Prostate gland (tissue), 2 donors: ENCODE measurements at regions not wholly inside any gene's neighbourhood (a gene's known extent, or its start where the extent isn't known, plus 50 kb on each side); places are given as distances from the start of the nearest gene placed in this dataset.

ENCODE experiments used
- DNase-seq: peaks from one replicate; pipeline ENCODE4 v3.0.0-alpha.2; 2019; ENCODE audit warnings: low spot score
- H3K27ac ChIP-seq, 2 donors: fragments of 200-600 bp; sonication (generic); 2 replicates each; pipeline ENCODE4 v1.5.1; 2017 to 2019
- H3K27me3 ChIP-seq: fragments of 200-600 bp; sonication (generic); replicated peaks from 2 replicates; pipeline ENCODE4 v1.5.1; 2019; ENCODE audit not compliant: insufficient read depth
- H3K36me3 ChIP-seq, 2 donors: fragments of 200-600 bp; sonication (generic); 1 replicate in 1 of 2; 2 replicates in 1 of 2; pipeline versions ENCODE4 v1.5.1 to v1.8.1; 2017 to 2019
- H3K4me1 ChIP-seq: fragments of 200-600 bp; sonication (generic); replicated peaks from 2 replicates; pipeline ENCODE4 v1.5.1; 2019
- H3K4me3 ChIP-seq, 2 donors: fragments of 200-600 bp; sonication (generic); 2 replicates each; pipeline ENCODE4 v1.5.1; 2017 to 2019
- H3K9me3 ChIP-seq: fragments of 200-600 bp; sonication (generic); 2 replicates; pipeline ENCODE4 v1.5.1; 2017
- CTCF ChIP-seq, 4 experiments: fragments of 200-600 bp in 2 of 4; fragments of 450-650 bp in 2 of 4; sonication (generic) in 2 of 4; IDR thresholded peaks; 1 replicate in 3 of 4; 2 replicates in 1 of 4; pipeline ENCODE4 v1.5.1; 2016 to 2019; ENCODE audit warnings: antibody characterized with exemption in 4 of 4, mild to moderate bottlenecking in 2 of 4, moderate library complexity in 2 of 4
- POLR2A ChIP-seq: fragments of 450-650 bp; IDR thresholded peaks from one replicate; pipeline ENCODE4 v1.6.1; 2016; ENCODE audit warnings: antibody characterized with exemption, mild to moderate bottlenecking
- POLR2AphosphoS5 ChIP-seq: sonication (generic); formaldehyde crosslinking; IDR thresholded peaks from one replicate; pipeline ENCODE4 v1.6.1; 2017; ENCODE audit warnings: antibody characterized with exemption
- WGBS: methylation state at CpG from one replicate; pipeline ENCODE4 v1.1.5; 2018; 5-methylcytosine and 5-hydroxymethylcytosine counted together
- intact Hi-C: fragments of 100-400 bp; cut with DNase I; formaldehyde crosslinking; loops from one replicate; pipeline ENCODE4 v1.14.2; 2022

GRCh38 chr2:224248944-224249371 is 152.9 kb downstream of the FAM124B start:
- DNase-seq, result no peak
- H3K9me3 ChIP-seq, result no peaks in the 10 kb centered on the region
- no peak overlapping the region for H3K4me3 ChIP-seq
- intact Hi-C loops, result no loop called here
- H3K4me1 ChIP-seq, result no peaks in the 10 kb centered on the region
- no peaks in the 10 kb centered on the region for H3K27me3 ChIP-seq
- TF ChIP-seq POLR2A (no peak), CTCF (IDR thresholded peaks at IDR 0.05) (no peak), POLR2AphosphoS5 (no peak)
- 57% methylated on average over 1 of the region's 1 CpG for WGBS
- H3K36me3 ChIP-seq, result no peaks in the 10 kb centered on the region
- H3K27ac ChIP-seq, result no peak overlapping the region

- 56% methylated on average over 1 of the region's 1 CpG for WGBS
- Histone ChIP-seq H3K27ac (no peak overlapping the region), H3K36me3 (no peaks in the 10 kb centered on the region), H3K27me3 (no peaks in the 10 kb centered on the region), H3K4me1 (no peaks in the 10 kb centered on the region), H3K4me3 (no peak overlapping the region), H3K9me3 (no peaks in the 10 kb centered on the region)
- no peak for DNase-seq
- intact Hi-C loops, result no loop called here
- no peak for TF ChIP-seq POLR2A
- TF ChIP-seq CTCF (IDR thresholded peaks at IDR 0.05), result no peak
- TF ChIP-seq POLR2AphosphoS5, result no peak
Observed at GRCh38 chr2:224242561-224242960, 159.3 kb downstream of the FAM124B start.

GRCh38 chr2:224241812-224242211 is 160.1 kb downstream of the FAM124B start:
- TF ChIP-seq CTCF (IDR thresholded peaks at IDR 0.05), result no peak
- no peak for TF ChIP-seq POLR2AphosphoS5
- no peak for TF ChIP-seq POLR2A
- intact Hi-C loops, result no loop called here
- WGBS, result 87% methylated on average over 3 of the region's 3 CpGs
- Histone ChIP-seq H3K27ac (no peak overlapping the region), H3K9me3 (no peaks in the 10 kb centered on the region), H3K27me3 (no peaks in the 10 kb centered on the region), H3K4me1 (no peaks in the 10 kb centered on the region), H3K36me3 (no peaks in the 10 kb centered on the region), H3K4me3 (no peak overlapping the region)
- DNase-seq, result no peak

GRCh38 chr2:224241001-224241400 is 160.9 kb downstream of the FAM124B start:
- no peak for DNase-seq
- no peak overlapping the region for H3K4me3 ChIP-seq
- no peaks in the 10 kb centered on the region for H3K27me3 ChIP-seq
- no peaks in the 10 kb centered on the region for H3K9me3 ChIP-seq
- 58% methylated on average over 1 of the region's 1 CpG for WGBS
- TF ChIP-seq CTCF (IDR thresholded peaks at IDR 0.05) (no peak), POLR2AphosphoS5 (no peak), POLR2A (no peak)
- H3K4me1 ChIP-seq, result no peaks in the 10 kb centered on the region
- intact Hi-C loops, result no loop called here
- H3K27ac ChIP-seq, result no peak overlapping the region
- no peaks in the 10 kb centered on the region for H3K36me3 ChIP-seq

GRCh38 chr2:224223851-224224555 is 177.9 kb downstream of the FAM124B start:
- WGBS, result 75% methylated on average over 2 of the region's 2 CpGs
- TF ChIP-seq CTCF (IDR thresholded peaks at IDR 0.05), result no peak
- no peak for TF ChIP-seq POLR2A
- TF ChIP-seq POLR2AphosphoS5, result no peak
- no peak overlapping the region for H3K27ac ChIP-seq
- DNase-seq, result no peak
- H3K4me3 ChIP-seq, result no peak overlapping the region
- intact Hi-C loops, result no loop called here
- H3K36me3 ChIP-seq, result no peaks in the 10 kb centered on the region
- no peaks in the 10 kb centered on the region for H3K9me3 ChIP-seq
- H3K27me3 ChIP-seq, result no peaks in the 10 kb centered on the region
- H3K4me1 ChIP-seq, result no peaks in the 10 kb centered on the region
